Astrocyte (in vitro differentiated cells and primary cell): ENCODE measurements at regions not wholly inside any gene's neighbourhood (a gene's known extent, or its start where the extent isn't known, plus 50 kb on each side); places are given as distances from the start of the nearest gene placed in this dataset.

ENCODE experiments used
- EZH2 ChIP-seq: IDR thresholded peaks from 2 replicates; pipeline ENCODE4 v1.6.1; 2012; ENCODE audit warnings: mild to moderate bottlenecking, low read length, inconsistent platforms; ENCODE audit not compliant: insufficient read depth
- TF ChIP-seq, protein P1 (sequence below): IDR thresholded peaks from 2 replicates; pipeline ENCODE4 v1.5.1; 2011; ENCODE audit warnings: low read depth, mild to moderate bottlenecking, inconsistent platforms, low read length, moderate library complexity; ENCODE audit not compliant: insufficient read depth

DNA sequence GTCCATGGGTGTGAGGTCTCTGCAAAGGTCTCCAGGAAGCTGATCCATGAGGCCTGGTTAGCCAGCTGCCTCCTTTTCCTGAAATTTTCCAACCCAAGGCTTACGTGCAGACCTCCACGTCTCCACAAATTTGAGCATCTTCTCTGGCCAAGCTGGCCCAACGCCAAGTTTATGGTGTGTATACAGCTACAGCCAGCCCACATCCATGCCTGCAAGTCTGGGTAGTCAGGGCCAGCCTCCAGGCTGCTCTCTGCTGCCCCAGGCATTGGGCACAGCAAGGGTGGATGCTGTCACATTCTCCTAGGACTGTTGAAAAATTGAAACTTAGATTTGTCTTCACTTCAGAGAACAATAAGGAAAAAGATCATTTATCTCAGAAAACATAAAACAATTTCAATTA is 525.5 kb upstream of the CHAC2 start:
- TF ChIP-seq EZH2 = no peak
- TF ChIP-seq, protein P1, sequence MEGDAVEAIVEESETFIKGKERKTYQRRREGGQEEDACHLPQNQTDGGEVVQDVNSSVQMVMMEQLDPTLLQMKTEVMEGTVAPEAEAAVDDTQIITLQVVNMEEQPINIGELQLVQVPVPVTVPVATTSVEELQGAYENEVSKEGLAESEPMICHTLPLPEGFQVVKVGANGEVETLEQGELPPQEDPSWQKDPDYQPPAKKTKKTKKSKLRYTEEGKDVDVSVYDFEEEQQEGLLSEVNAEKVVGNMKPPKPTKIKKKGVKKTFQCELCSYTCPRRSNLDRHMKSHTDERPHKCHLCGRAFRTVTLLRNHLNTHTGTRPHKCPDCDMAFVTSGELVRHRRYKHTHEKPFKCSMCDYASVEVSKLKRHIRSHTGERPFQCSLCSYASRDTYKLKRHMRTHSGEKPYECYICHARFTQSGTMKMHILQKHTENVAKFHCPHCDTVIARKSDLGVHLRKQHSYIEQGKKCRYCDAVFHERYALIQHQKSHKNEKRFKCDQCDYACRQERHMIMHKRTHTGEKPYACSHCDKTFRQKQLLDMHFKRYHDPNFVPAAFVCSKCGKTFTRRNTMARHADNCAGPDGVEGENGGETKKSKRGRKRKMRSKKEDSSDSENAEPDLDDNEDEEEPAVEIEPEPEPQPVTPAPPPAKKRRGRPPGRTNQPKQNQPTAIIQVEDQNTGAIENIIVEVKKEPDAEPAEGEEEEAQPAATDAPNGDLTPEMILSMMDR = no peak
